Coronary artery (tissue), 2 donors: ENCODE measurements at regions not wholly inside any gene's neighbourhood (a gene's known extent, or its start where the extent isn't known, plus 50 kb on each side); places are given as distances from the start of the nearest gene placed in this dataset.

ENCODE experiments used
- DNase-seq: peaks from one replicate; pipeline ENCODE4 v3.0.0-alpha.2; 2017; ENCODE audit warnings: low spot score
- H3K27ac ChIP-seq, 2 donors: fragments of 200-600 bp; sonication (generic); one replicate each; pipeline ENCODE4 v1.5.1; 2016 to 2019
- H3K4me3 ChIP-seq: fragments of 200-600 bp; sonication (generic); 2 replicates; pipeline ENCODE4 v1.5.1; 2016; ENCODE audit warnings: mild to moderate bottlenecking, moderate library complexity
- TF ChIP-seq, protein P1 (sequence below): fragments of 200-600 bp; sonication (generic); IDR thresholded peaks from one replicate; pipeline ENCODE4 v1.5.1; 2019; ENCODE audit warnings: antibody characterized with exemption

DNA sequence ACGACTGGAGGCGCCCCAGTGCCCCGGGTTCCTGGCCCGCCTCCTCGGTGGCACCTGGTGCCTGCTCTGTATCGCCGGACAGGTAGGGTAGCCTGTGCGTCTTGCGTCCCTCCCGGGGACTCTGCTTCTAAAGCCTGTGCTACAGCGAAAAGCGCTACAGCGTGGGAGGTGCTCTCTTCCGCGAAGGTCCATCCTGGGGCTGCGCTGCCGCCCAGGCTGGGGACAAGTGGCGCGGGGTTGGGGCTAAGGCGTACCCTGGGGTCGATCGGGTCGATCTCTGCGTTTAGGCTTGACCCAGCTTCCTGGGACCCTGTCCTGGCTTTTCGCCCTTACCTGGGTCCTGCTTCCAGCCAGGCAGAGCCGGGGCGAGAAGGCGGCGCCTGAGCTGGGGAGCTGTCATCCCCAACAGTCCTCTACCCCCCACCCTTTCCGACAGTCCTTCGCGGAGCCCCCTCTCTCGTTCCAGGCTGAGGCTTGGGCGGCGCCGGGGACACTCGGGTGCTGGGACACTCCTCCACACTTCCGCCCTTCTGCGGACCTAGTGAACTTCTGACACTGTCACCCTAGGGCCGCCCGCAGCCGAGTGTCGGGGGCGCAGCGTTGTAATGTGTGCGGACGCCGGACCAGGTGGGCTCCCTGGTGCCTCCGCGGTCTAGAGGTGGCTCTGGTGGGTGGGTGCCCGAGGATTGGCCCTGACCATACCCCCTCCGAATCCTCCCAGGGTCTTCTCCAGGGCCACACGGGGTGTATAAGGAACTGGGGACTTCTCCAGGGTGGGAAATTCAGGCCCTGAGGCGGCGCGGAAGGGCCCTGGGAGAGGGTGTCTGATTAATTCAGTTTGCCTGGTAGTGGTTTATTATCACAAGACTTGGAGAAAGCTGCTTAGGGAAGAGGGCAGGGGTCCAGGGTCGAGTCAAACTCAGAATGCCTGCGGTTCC lies 328.2 kb downstream of the SH3GL2 start:
- no peak for DNase-seq
- TF ChIP-seq, protein P1, sequence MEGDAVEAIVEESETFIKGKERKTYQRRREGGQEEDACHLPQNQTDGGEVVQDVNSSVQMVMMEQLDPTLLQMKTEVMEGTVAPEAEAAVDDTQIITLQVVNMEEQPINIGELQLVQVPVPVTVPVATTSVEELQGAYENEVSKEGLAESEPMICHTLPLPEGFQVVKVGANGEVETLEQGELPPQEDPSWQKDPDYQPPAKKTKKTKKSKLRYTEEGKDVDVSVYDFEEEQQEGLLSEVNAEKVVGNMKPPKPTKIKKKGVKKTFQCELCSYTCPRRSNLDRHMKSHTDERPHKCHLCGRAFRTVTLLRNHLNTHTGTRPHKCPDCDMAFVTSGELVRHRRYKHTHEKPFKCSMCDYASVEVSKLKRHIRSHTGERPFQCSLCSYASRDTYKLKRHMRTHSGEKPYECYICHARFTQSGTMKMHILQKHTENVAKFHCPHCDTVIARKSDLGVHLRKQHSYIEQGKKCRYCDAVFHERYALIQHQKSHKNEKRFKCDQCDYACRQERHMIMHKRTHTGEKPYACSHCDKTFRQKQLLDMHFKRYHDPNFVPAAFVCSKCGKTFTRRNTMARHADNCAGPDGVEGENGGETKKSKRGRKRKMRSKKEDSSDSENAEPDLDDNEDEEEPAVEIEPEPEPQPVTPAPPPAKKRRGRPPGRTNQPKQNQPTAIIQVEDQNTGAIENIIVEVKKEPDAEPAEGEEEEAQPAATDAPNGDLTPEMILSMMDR: no peak
- Histone ChIP-seq H3K4me3 (peak overlapping the region; percentile 70), H3K27ac (peak overlapping the region; percentile 35 to 52)

GRCh38 chr9:17907779-17908508 lies 329.1 kb downstream of the SH3GL2 start:
- Histone ChIP-seq H3K27ac (peak overlapping the region; percentile 35 to 52), H3K4me3 (peak overlapping the region; percentile 70)
- DNase-seq: no peak
- TF ChIP-seq, protein P1: no peak

DNA sequence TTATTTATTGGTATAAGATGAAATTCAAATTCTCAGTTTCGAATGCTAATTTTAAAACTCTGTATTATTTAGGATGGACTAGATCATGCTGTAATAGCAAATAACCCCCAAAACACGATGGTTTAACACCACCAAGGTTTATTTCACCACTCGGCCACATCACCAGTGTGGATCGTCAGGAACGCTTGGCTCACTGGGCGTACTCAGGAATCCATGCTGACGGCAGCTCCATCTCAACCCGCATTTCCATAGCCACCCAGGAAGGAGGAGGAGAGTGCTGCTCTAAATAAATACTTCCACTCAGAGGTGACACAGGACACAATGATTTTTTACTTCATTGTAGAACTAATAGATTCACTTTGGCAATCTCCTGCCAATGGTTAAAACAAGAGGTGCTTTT lies 347.4 kb downstream of the SH3GL2 start:
- DNase-seq: no peak
- Histone ChIP-seq H3K4me3 (no peak overlapping the region), H3K27ac (no peak overlapping the region)
- TF ChIP-seq, protein P1: no peak

DNA sequence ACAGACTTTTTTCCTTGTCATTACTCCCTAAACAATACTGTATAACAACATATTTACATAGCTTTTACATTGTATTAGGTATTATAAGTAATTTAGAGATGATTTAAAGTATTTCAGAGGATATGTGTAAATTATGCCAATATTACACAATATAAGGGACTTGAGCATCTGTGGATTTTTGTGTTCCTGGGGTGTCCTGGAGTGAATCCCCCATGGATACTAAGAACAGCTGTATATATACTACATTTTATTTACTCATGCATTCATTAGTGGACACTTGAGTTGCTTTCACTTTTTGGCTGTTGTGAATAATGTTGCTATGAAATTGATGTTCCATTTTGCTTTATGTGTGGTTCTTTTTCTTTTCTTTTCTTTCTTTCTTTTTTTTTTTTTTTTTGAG lies 348.8 kb downstream of the SH3GL2 start:
- no peak overlapping the region for H3K4me3 ChIP-seq
- TF ChIP-seq, protein P1: no peak
- no peak overlapping the region for H3K27ac ChIP-seq
- DNase-seq: no peak

- Histone ChIP-seq H3K27ac (no peak overlapping the region), H3K4me3 (no peak overlapping the region)
- no peak for DNase-seq
- TF ChIP-seq, protein P1: no peak
Measured at GRCh38 chr9:17928228-17928627, 349.4 kb downstream of the SH3GL2 start.

DNA sequence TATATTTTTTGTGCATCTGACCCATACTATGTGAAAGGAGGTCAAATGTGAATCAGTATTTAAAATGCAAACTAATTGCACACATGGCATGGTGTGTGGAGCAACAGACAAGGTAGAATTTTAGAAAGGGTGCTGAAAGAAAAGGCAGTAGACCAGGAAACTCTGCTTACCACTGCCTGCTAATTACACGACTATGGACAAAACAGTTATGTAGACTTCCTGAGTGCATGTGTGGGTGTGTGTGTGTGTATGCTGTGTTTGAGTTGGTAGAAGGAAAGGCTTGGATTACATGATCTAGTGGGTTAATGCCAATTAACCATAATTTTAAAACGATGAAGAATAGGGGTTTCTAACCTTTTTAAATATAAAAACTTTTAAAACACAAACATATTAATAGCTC lies 349.9 kb downstream of the SH3GL2 start:
- no peak for DNase-seq
- TF ChIP-seq, protein P1: no peak

More for the DNA sequence above, 349.9 kb downstream of the SH3GL2 start:
- Histone ChIP-seq H3K27ac (no peak overlapping the region), H3K4me3 (no peak overlapping the region)
